HG03442 (cell line): ENCODE measurements at regions not wholly inside any gene's neighbourhood (a gene's known extent, or its start where the extent isn't known, plus 50 kb on each side); places are given as distances from the start of the nearest gene placed in this dataset.
"Not testable (repeated sequence)": the region's sequence is repeated elsewhere in the genome, so short reads cannot be mapped to it uniquely, and the experiment has no call there.

ENCODE experiments used
- ATAC-seq: cut with Tn5 transposase; IDR thresholded peaks from one replicate; pipeline ENCODE4 v1.9.1; 2021; ENCODE audit warnings: mild to moderate bottlenecking, moderate library complexity; ENCODE audit not compliant: unreplicated experiment

- ATAC-seq: no peak
These were observed 99.4 kb downstream of the SHANK2 start for GRCh38 chr11:71153005-71153390.

GRCh38 chr11:71152312-71153004, 99.9 kb downstream of the SHANK2 start:
- ATAC-seq: not testable (repeated sequence)

DNA sequence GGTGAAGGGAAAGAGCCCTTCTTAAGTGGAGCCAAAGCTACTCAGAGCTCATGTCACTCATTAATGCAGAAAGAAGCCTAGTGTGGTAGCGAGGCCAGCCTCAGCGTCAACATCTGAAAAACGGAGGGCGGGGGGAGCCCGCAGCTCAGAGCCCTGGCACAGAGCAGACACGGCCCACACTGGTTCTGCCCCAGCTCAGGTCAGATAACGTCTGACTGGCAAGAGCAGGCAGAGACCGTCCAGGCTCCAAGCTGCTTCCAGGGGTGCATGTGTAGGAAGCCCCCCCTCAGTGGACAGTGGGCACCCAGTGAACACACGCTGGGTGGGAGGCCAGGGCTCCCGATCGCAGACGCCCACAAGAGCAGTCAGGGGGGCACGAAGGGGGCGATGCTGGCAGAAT, 100.8 kb downstream of the SHANK2 start:
- ATAC-seq: no peak

- ATAC-seq: no peak
These were observed 101.5 kb downstream of the SHANK2 start for GRCh38 chr11:71150859-71151258.

DNA sequence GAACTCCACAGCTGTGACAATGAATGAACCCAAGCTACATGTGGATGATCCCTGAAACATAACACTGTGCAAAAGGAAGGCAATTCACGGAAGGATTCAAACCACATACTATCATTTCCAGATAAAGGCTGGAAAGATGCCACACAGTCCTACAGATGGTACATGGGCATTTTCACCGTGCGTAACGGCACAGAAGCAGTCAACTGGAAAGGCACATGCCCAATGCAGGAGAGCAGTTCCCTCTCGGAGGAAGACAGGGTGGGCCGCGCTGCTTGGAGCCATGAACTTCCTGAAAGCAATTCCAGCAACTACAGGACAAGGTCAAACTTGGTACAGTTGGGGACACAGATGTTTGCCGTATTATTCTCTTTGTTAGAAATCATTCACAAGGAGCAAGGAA, 103.7 kb downstream of the SHANK2 start:
- ATAC-seq: no peak

- ATAC-seq: no peak
These were observed 105.0 kb downstream of the SHANK2 start for GRCh38 chr11:71147331-71147730.

DNA sequence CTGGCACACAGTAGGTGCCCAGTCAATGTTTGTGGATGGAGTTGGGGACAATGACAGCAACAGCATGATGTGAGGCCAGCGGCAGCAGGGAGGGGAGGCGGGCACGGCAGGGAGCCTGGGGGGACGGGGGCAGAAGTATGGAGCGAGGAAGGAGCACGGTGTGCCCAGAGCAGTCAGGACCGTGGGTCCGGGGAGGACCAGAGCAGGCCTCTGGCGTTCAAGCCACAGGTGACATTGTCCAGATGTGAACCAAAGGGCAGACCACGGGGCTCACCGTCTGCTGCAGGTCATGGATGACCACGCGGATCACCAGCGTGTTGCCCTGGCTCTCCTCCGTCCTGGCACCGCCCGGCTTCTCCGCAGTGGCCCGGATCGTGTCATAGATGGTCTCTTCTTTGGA, 105.5 kb downstream of the SHANK2 start:
- ATAC-seq: no peak

GRCh38 chr11:71145988-71146824, 106.2 kb downstream of the SHANK2 start:
- no peak for ATAC-seq

DNA sequence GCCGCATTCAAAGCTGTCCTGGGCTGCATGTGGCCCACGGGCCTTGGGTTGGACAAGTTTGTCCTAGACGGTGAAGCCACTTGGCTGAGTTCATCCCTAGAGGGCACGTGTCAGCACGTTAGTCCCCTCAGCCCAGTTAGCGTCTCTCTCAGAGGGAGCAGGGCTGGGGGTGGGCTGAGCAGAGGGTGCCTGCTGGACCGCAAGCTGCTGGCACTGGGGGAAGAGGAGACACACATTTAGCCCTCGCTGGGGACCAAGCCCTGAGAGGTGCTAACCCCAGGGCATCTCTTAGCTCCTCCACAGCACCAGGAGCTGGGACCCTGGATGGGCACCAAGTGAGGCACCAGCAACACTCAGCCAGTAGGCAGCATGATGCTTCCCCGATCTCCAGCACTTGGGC, 107.0 kb downstream of the SHANK2 start:
- ATAC-seq: no peak

- ATAC-seq: no peak
These were observed 107.6 kb downstream of the SHANK2 start for GRCh38 chr11:71144736-71145135.

GRCh38 chr11:71144010-71144409, 108.4 kb downstream of the SHANK2 start:
- no peak for ATAC-seq

DNA sequence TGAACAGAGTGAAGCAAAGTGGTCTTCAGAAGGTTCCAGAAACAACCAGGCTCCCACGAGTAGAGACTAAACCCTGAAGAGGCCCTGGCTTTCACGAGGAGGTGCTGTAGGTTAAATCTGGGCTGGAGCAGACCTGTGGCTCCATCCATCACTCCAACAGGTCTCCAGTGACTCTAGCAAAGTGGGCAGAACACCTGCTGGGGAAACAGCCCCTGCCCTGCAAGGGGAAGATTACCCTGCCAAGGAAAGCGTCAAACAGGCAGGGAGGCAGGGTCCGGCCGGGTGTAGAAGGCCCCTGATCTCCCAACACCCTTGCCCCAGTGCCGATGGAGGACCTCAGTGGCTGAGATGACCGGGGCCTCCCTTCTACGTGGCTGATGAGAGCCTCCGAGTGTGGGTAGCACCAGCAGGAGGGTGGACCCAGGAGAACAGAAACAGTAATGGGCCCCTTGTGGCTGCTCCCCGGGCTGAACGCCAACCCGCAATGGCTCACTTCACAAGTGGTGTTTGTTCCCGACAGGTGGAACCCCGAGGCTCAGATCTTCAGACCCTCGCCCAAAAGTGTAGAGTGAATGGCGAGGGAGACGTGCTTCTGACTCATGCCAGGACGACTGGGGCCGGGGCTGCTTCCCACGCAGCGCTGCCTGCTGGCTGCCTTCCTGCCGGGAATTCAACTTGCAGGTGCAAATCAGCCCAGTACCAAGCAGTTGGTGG, 112.0 kb downstream of the SHANK2 start:
- no peak for ATAC-seq

DNA sequence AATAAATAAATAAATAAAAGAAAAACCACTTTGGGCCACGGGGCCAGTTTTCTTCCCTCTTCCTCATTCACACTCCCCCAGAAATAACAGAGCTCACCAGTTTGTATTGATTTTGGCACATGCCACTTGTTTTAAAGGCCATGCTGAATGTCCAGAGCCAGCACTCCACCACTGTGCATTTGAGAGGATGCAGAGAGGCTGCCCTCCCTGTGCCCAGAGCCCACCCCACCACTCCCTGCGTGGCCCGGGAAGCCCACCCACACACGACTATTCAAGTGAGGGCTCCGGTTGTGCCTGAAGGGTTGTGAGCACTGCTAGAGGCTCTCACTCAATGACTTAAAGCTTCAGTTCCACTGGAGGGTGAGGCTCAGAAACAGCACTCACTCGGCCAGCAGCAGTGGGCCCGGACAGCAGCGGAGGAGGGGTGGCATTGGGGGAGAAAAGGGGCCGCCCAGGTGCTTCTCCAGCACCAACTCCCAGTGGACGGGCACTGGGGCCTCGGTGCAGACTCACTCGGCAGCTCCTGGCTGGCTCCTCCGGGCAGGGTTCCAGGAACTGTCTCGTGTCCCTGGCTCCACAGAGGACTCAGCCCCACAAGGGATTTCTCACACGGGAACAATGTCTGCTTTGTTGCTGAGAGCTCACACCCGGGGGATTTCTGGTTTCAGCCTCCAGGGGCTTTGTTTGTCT, 112.7 kb downstream of the SHANK2 start:
- ATAC-seq: no peak

DNA sequence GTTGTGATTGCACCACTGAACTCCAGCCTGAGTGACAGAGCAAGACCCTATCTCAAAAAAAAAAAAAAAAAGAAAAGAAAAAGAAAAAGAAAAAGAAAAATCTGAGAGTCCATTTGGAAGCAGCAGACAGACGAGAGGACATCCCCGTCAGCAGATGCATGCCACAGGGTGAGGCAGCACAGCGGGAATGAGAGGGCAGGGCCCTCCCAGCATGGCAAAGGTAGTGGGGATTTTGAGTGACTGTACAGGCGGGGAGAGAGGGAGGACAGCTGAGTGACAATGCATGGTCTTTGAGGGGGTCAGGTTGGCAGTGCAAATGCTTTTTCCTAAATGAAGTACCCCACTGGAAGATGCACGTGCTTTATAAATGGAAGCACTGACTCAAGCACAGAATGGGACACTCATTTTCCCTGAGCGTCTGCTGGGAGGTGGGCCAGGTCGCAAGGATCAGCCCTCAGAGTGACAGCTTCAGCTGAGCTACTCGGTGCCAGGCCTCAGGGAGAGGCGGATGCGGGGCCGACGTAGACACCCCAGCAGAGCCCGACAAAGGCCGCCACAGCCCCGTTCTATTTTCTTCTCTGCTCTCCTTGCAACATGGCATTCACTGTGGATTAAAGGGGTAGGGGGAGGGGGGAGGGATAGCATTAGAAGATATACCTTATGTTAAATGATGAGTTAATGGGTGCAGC, 113.5 kb downstream of the SHANK2 start:
- no peak for ATAC-seq

- ATAC-seq: no peak
These were observed 115.0 kb downstream of the SHANK2 start for GRCh38 chr11:71137376-71137775.

DNA sequence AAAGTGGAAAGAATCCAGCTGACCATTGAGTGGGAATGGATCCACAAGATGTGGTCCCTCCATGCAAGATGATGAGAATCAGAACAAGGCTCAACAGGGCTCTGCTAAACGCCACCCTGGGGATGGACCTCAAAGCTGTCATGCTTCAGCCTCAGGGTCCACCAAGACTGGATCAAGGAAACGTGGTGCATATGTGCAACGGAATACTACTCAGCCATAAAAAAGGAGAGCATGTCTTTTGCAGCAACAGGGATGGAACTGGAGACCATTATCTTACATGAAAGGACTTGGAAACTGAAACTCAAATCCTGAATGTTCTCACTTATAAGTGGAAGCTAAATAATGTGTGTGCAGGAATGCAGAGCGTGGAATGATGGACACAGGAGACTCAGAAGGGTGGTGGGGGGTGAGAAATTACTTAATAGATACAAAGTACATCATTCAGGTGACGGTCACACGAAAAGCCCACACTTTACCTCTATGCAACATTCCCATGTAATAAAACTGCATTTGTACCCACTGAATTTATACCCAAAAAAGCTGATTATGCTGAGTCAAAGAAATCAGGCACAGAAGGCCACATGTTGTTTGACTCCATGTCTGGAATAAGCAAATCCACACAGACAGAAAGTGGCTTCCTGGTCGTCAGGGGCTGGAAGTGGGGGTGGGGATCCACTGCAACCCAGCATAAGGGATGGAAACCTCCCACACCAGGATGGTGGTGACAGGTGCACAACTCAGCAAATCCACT, 116.1 kb downstream of the SHANK2 start:
- no peak for ATAC-seq

GRCh38 chr11:71135112-71135511, 117.3 kb downstream of the SHANK2 start:
- ATAC-seq: no peak

DNA sequence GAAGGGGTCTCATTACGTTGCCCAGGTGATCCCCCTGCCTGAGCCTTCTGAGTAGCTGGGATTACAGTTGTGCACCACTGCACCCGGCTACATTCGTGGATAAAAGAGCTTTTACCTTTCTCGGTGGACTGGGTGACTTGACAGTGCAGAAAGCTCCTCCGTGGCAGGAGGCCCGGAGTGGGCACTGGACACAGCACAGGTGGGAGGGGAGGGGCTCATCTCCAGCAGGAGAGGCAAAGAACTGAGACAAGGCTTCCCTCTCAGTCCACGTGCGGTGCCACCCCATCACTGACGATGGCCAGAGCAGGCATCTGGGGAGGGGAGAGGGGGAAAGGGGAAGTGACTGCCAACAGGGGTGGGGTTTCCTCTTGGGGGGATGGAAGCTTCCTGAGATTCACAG, 118.4 kb downstream of the SHANK2 start:
- no peak for ATAC-seq

- ATAC-seq: no peak
These were observed 120.5 kb downstream of the SHANK2 start for GRCh38 chr11:71131861-71132260.

GRCh38 chr11:71130106-71130505, 122.3 kb downstream of the SHANK2 start:
- no peak for ATAC-seq
